ACC112 (cell line): ENCODE measurements at regions not wholly inside any gene's neighbourhood (a gene's known extent, or its start where the extent isn't known, plus 50 kb on each side); places are given as distances from the start of the nearest gene placed in this dataset.
A peak's percentile ranks its signal among the peaks of the same experiment; 100 is the strongest.

Source experiments
- H2AFZ ChIP-seq: fragments of 200-600 bp; sonication (generic); one replicate; pipeline ENCODE4 v1.6.0; 2017; ENCODE audit warnings: antibody characterized with exemption, low read length; ENCODE audit not compliant: unreplicated experiment
- H3K27ac ChIP-seq: fragments of 200-600 bp; sonication (generic); 2 replicates; pipeline ENCODE4 v1.5.1; 2014; ENCODE audit warnings: low read depth, mild to moderate bottlenecking, antibody characterized with exemption, low read length, moderate library complexity
- H3K27me3 ChIP-seq: fragments of 200-600 bp; sonication (generic); 2 replicates; pipeline ENCODE4 v1.6.1; 2014; ENCODE audit warnings: mild to moderate bottlenecking, antibody characterized with exemption, low read length, moderate library complexity, mixed read lengths; ENCODE audit not compliant: insufficient read depth
- H3K36me3 ChIP-seq: fragments of 200-600 bp; sonication (generic); 2 replicates; pipeline ENCODE4 v1.6.1; 2016; ENCODE audit warnings: mild to moderate bottlenecking, antibody characterized with exemption, low read length, moderate library complexity, mixed read lengths; ENCODE audit not compliant: insufficient read depth
- H3K4me1 ChIP-seq: fragments of 200-600 bp; sonication (generic); one replicate; pipeline ENCODE4 v1.6.1; 2016; ENCODE audit warnings: low read length, mixed read lengths; ENCODE audit not compliant: insufficient read depth, unreplicated experiment, control insufficient read depth
- H3K4me3 ChIP-seq: fragments of 200-600 bp; sonication (generic); 2 replicates; pipeline ENCODE4 v1.5.1; 2014; ENCODE audit warnings: mild to moderate bottlenecking, low read depth, low read length
- H3K79me2 ChIP-seq: fragments of 200-600 bp; sonication (generic); one replicate; pipeline ENCODE4 v1.6.0; 2016; ENCODE audit warnings: low read length; ENCODE audit not compliant: control insufficient read depth, unreplicated experiment, insufficient read depth

DNA sequence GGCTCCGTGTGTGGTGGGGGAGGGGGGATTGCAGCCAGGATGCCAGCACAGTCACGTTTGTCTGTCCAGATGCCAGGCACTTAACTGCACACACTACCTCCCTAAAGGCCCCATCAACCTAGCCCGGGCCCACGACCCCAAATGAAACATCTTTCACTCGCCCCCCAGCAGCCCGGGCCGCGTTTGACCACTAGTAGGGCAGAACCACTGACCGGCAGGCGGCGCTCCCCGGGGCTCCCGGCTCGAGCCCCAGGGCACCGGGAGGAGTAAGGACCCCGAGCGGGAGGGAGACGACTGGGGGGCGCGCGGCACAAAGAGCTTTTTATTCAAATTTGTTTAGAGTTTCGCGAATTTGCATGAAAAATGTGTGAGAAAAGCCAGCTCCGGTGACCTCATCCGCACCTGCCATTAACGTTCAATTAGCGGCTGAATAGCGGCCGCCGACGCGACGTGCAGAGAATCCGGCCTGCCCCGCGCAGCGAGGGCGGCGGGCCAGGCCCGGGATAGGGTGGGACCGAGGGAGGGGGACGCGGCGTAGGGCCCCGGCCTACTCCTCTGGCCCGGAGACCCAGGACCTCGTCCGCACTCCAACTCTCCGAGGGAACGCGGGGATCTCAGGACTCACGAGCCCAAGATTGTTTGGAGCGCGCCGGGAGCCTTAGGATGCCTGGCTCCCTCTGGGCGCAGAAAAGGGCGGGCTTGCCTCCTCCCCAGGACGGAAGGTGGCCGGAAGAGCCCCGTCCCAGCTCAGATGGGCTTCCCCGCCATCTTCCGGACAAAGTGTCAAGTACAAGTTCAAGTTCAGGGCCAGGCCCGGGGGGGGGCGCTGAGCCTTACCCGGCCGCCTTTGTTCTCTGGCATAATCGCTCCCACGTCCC is 64.9 kb upstream of the POLG start:
- Histone ChIP-seq H3K27me3 (peaks cover 19% of the 10 kb centered on the region), H3K36me3 (no peaks in the 10 kb centered on the region), H3K27ac (no peak overlapping the region), H3K79me2 (no peaks in the 10 kb centered on the region), H3K4me1 (peaks cover 14% of the 10 kb centered on the region), H3K4me3 (peak overlapping the region; percentile 77), H2AFZ (peak overlapping the region; percentile 79)

DNA sequence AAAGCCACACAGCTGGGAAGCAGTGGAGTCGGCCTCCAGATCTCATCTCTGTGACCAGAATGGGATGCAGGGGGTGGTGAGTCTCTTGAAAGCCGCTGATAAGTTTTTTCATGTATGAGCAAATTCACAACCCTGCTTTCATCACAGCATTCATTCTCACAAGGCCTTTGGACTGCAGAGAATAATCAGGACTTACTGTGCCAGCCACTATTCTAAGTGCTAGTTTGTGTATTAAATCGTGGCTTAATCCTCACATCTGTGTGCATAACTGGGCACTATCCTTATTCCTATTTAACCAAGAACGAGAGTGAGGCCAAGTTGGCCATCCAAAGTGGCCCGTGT is 64.2 kb upstream of the POLG start:
- H3K79me2 ChIP-seq = no peaks in the 10 kb centered on the region
- H3K4me3 ChIP-seq = no peak overlapping the region; the same call in 1 of the 2 replicates
- H3K27ac ChIP-seq = no peak overlapping the region
- H2AFZ ChIP-seq = no peak overlapping the region
- no peaks in the 10 kb centered on the region for H3K36me3 ChIP-seq
- H3K4me1 ChIP-seq = peaks cover 14% of the 10 kb centered on the region
- peaks cover 19% of the 10 kb centered on the region; the same call in 1 of the 2 replicates for H3K27me3 ChIP-seq

DNA sequence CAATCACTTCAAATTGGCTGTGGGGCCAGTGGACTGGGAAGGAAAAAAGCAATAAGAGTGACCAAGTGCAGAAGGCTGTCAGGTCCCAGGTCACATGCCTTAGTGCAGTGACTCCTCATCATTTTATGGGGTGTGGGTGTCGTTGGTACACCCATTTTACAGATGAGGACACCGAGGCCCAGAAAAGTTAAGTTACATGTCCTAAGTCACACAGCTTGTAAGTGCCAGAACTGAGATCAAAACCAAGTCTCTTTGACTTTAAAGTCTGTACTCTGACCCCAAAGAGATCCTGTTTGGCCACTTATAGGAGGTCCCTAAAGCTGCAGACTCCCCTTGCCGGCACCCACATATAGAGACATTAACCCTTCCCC is 63.0 kb upstream of the POLG start:
- Histone ChIP-seq H3K36me3 (no peaks in the 10 kb centered on the region), H3K4me1 (peaks cover 14% of the 10 kb centered on the region), H2AFZ (no peak overlapping the region), H3K27ac (no peak overlapping the region), H3K79me2 (no peaks in the 10 kb centered on the region), H3K4me3 (no peak overlapping the region), H3K27me3 (peaks cover 24% of the 10 kb centered on the region)

DNA sequence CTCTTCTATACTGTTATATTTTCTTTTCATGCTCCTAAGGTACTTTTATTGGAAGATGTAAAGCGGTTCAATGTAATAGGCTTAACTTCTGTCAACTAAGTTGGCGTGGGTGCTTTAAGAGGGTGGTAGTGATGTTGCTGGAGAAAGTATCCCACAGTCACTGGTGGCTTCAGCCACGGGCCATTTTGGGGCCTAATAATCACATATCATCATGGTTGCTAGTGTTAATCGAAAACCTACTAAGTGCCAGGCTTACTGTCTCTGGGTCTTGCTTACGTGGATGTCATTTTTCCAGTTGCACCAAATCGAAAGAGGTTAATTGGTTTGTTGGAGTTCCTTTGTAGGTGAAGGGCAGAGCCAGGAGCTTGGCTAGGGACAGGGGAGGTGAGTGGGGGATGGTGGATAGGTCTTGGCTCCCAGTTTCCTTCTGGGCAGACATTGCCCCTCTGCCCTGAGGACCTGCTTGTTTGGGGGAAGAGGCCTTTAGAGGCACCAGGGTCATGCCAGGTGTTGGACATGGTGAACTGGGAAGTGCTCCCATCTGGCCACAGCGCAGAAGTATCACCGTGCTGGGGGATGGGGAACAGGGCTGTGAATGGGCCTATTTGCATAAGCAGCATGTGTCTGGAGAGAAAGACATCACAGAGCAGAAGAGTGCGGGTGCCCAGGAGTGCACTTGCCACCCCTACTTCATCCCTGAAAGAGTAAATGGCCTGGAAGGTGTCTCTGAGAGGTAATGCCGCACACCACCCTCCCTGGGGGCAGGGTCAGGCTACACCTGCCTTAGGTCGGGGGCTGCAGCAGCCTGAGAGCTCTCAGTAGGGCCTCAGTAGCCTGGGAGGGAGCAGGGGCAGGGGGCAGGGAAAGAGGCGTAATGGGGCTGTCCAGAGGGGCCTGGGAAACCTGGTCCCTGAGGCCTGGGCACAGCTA is 62.4 kb upstream of the POLG start:
- H3K27ac ChIP-seq = no peak overlapping the region
- peaks cover 9% of the 10 kb centered on the region for H3K4me1 ChIP-seq
- no peak overlapping the region for H2AFZ ChIP-seq
- no peaks in the 10 kb centered on the region for H3K79me2 ChIP-seq
- peaks cover 31% of the 10 kb centered on the region for H3K27me3 ChIP-seq
- no peaks in the 10 kb centered on the region for H3K36me3 ChIP-seq
- H3K4me3 ChIP-seq = no peak overlapping the region

DNA sequence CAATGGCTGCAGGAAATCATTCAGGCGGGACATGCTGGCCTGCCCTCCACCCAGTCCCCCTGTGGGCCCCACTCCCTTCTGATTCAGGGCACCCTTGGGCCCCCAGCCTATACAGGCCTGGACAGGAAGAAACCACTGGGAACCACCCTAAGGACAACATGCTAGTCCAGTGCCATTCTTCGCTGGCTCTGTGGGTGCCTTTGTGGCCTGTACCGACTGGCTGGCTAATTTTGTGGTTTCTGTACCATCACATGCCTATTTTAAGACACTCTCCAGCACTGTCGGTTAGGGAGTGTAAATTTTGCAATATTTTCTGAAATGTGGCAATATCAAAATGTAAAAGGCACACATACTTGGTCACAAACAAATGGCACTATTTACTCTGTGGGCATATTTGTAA is 61.4 kb upstream of the POLG start:
- Histone ChIP-seq H3K4me1 (peaks cover 4% of the 10 kb centered on the region), H3K79me2 (no peaks in the 10 kb centered on the region), H3K27ac (no peak overlapping the region), H3K27me3 (peaks cover 41% of the 10 kb centered on the region), H3K4me3 (no peak overlapping the region), H2AFZ (no peak overlapping the region), H3K36me3 (no peaks in the 10 kb centered on the region)

DNA sequence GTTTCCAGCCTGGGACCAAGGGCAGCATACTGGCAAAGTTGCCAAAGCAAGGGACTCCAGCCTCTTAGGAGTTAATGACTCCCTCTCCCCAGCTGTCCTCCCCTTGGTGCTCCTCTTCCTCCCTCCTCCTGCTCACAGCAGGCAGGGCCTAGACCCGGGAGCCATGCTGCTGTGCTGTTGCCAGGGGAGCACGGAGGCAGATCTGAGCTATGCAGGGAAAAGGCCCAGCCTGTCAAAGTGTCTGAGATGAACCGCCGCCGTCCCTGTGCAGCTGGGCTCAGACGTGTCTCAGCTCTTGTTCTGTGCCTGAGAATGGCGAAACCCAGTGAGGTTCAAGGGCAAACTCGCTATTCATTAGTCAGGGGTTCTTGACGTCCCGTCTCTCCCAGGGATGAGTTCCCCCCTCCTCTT is 60.8 kb upstream of the POLG start:
- no peaks in the 10 kb centered on the region for H3K36me3 ChIP-seq
- no peak overlapping the region for H2AFZ ChIP-seq
- H3K79me2 ChIP-seq = no peaks in the 10 kb centered on the region
- H3K27ac ChIP-seq = no peak overlapping the region
- peaks cover 43% of the 10 kb centered on the region for H3K27me3 ChIP-seq
- H3K4me3 ChIP-seq = no peak overlapping the region
- peaks cover 2% of the 10 kb centered on the region for H3K4me1 ChIP-seq

DNA sequence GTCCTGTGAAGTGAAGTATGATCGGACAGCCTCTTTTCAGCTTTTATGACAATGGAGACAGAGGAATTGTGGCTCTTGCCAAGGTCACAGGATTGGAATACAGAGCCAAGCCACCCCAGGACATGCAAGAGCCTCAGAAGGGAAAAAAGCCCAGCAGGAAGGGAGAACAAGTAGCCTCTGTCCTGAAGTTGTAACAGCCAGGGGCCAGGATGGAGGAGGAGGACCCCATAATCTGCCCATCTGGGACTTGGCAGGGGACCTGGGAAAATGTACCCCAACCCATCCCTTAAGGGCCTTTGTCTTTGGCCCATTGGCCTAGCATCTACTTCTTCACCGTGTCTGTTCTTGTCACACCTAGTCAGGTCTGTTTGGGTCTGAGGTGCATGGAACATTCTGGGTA is 60.4 kb upstream of the POLG start:
- Histone ChIP-seq H3K4me1 (no peaks in the 10 kb centered on the region), H3K27me3 (peaks cover 43% of the 10 kb centered on the region), H3K79me2 (no peaks in the 10 kb centered on the region), H3K27ac (no peak overlapping the region), H3K36me3 (no peaks in the 10 kb centered on the region), H2AFZ (no peak overlapping the region), H3K4me3 (no peak overlapping the region)

DNA sequence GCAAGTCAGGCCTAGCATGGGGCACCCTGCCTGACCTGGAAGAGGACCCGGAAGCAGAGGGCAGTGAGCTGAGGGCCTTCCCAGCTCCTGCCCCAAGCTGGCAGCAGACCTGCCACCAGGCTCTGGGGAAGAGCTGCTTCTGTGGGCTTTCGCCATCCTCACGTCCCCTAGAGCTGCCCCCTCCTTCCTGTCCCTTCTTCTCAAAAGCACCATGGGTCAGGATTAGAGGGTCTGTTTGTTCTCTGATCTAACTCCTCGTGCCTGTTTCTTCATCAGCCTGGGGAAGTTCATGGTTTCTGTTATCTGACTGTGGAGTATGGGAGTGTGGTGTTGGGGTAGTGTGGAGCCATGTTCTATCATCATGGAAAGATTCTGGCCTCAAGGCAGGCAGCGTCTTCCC is 58.4 kb upstream of the POLG start:
- H3K4me3 ChIP-seq = no peak overlapping the region
- H3K27ac ChIP-seq = no peak overlapping the region
- H3K27me3 ChIP-seq = peaks cover 49% of the 10 kb centered on the region
- no peaks in the 10 kb centered on the region for H3K4me1 ChIP-seq
- no peak overlapping the region for H2AFZ ChIP-seq
- no peaks in the 10 kb centered on the region for H3K79me2 ChIP-seq
- H3K36me3 ChIP-seq = no peaks in the 10 kb centered on the region

DNA sequence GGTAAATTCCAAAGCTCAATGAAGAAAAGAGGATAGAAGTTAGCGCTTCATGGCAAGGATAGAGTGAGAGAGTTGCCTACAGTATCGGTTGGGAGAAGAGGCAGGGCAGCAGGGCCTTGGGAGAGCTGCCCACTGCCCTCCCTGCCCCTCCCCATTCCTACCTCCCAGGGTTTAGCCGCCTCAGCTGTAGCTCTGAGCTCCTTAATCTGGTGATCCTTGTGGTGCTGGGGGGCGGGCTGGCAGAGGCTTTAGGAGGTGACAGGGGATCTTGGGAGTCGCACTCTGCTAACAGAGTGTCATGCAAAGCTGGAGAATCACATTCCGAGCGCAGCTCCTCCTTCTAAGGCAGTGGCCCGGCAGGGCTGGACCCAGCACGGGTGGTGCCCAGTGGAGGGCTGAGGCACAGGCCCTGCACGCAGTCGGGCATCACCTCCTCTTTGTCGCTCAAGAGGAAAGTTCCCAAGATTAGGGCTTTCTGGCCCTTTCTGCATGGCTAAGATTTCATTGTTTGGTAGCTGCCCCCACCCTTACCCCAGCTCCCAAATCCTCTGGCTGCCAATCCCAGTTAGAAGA is 57.1 kb upstream of the POLG start:
- Histone ChIP-seq H3K4me3 (no peak overlapping the region), H3K27ac (no peak overlapping the region), H2AFZ (no peak overlapping the region), H3K36me3 (no peaks in the 10 kb centered on the region), H3K27me3 (peaks cover 57% of the 10 kb centered on the region), H3K79me2 (no peaks in the 10 kb centered on the region), H3K4me1 (no peaks in the 10 kb centered on the region)

DNA sequence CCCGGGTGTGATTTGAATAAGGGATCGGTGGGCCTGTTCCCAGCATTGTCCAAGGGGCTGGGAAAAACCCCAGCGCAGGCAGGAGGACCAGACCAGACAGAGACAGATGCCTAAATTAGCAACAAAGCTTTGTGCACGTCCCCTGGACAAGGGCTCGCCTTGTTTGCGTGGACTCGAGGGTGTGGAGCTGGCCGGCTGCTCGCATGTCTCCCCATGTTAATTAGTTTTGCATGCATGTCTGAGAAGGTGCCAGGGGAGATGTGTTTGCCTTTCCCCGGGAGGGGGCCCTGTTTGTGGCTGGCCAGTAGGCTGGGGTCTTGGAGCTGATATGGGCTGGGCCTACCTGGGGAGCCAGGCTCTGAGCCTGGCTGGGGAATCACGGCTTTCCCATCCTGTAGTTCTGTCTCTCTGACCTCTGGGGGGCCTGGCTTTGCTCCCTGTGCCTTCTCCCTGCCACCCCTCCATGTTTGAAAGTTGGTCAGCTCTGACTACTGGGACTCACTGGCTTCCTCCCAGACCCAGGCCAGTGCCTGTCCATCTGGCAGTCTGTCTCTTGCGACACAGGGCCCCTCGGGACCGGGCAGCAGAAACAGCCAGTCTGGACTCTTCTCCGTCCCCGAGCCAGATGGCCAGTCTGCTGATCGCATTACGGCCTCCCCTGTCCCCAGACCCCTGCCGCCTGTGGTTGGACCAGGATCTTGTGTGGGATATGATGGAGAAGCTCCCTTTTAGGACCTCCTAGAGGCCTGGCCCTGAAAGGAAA is 55.4 kb upstream of the POLG start:
- no peak overlapping the region for H2AFZ ChIP-seq
- peaks cover 57% of the 10 kb centered on the region for H3K27me3 ChIP-seq
- H3K79me2 ChIP-seq = no peaks in the 10 kb centered on the region
- no peaks in the 10 kb centered on the region for H3K36me3 ChIP-seq
- no peak overlapping the region for H3K27ac ChIP-seq
- no peak overlapping the region for H3K4me3 ChIP-seq
- H3K4me1 ChIP-seq = no peaks in the 10 kb centered on the region
